DND-41 (cell line): ENCODE measurements at regions not wholly inside any gene's neighbourhood (a gene's known extent, or its start where the extent isn't known, plus 50 kb on each side); places are given as distances from the start of the nearest gene placed in this dataset.

Source experiments
- ATAC-seq: fragments of 200-7000 bp; cut with Tn5 transposase; 3 replicates; pipeline ENCODE4 v1.9.1; 2021; ENCODE audit warnings: low read depth; ENCODE audit not compliant: insufficient read depth
- DNase-seq: peaks from one replicate; pipeline ENCODE4 v3.0.0-alpha.2; 2020
- H2AFZ ChIP-seq: 2 replicates; pipeline ENCODE4 v1.6.0; 2012; ENCODE audit warnings: low read depth, low read length
- H3K27ac ChIP-seq: 2 replicates; pipeline ENCODE4 v1.5.1; 2012; ENCODE audit warnings: low read length, inconsistent platforms
- H3K27me3 ChIP-seq: fragments of 200-600 bp; sonication (generic); 2 replicates; pipeline ENCODE4 v1.6.0; 2012; ENCODE audit warnings: low read length, mild to moderate bottlenecking, inconsistent platforms; ENCODE audit not compliant: insufficient read depth, poor library complexity
- H3K36me3 ChIP-seq: 2 replicates; pipeline ENCODE4 v1.5.1; 2012; ENCODE audit warnings: low read length, inconsistent platforms; ENCODE audit not compliant: insufficient read depth
- H3K4me1 ChIP-seq: 2 replicates; pipeline ENCODE4 v1.5.1; 2012; ENCODE audit warnings: mild to moderate bottlenecking, low read length; ENCODE audit not compliant: insufficient read depth
- H3K4me2 ChIP-seq: 2 replicates; pipeline ENCODE4 v1.6.0; 2012; ENCODE audit warnings: mild to moderate bottlenecking, moderate library complexity, low read length, inconsistent platforms; ENCODE audit not compliant: insufficient read depth
- H3K4me3 ChIP-seq, 2 experiments: fragments of 200-600 bp in 1 of 2; shearing (Covaris generic) in 1 of 2; 2 replicates each; pipeline ENCODE4 v1.5.1; 2012 to 2016; ENCODE audit warnings: inconsistent platforms in 2 of 2, low read length in 2 of 2, mild to moderate bottlenecking in 2 of 2, low read depth in 1 of 2, moderate library complexity in 1 of 2
- H3K79me2 ChIP-seq: 2 replicates; pipeline ENCODE4 v1.6.0; 2012; ENCODE audit warnings: low read length, inconsistent platforms; ENCODE audit not compliant: insufficient read depth
- H3K9ac ChIP-seq: 2 replicates; pipeline ENCODE4 v1.6.0; 2012; ENCODE audit warnings: low read depth, mild to moderate bottlenecking, inconsistent platforms, low read length, moderate library complexity
- H3K9me3 ChIP-seq: 2 replicates; pipeline ENCODE4 v1.5.1; 2012; ENCODE audit warnings: low read length, moderate library complexity, mild to moderate bottlenecking, inconsistent platforms; ENCODE audit not compliant: insufficient read depth, severe bottlenecking
- H4K20me1 ChIP-seq: 2 replicates; pipeline ENCODE4 v1.6.0; 2012; ENCODE audit warnings: low read length; ENCODE audit not compliant: insufficient read depth
- EZH2 ChIP-seq: IDR thresholded peaks from 3 replicates; pipeline ENCODE4 v1.6.1; 2012; ENCODE audit warnings: borderline replicate concordance, low read depth, mild to moderate bottlenecking, moderate library complexity, low read length, inconsistent platforms; ENCODE audit not compliant: severe bottlenecking
- TF ChIP-seq, protein P1 (sequence below): IDR thresholded peaks from 2 replicates; pipeline ENCODE4 v1.5.1; 2012; ENCODE audit warnings: borderline replicate concordance, low read length, moderate library complexity, mild to moderate bottlenecking; ENCODE audit not compliant: poor library complexity, severe bottlenecking; ENCODE audit errors: extremely low read depth

DNA sequence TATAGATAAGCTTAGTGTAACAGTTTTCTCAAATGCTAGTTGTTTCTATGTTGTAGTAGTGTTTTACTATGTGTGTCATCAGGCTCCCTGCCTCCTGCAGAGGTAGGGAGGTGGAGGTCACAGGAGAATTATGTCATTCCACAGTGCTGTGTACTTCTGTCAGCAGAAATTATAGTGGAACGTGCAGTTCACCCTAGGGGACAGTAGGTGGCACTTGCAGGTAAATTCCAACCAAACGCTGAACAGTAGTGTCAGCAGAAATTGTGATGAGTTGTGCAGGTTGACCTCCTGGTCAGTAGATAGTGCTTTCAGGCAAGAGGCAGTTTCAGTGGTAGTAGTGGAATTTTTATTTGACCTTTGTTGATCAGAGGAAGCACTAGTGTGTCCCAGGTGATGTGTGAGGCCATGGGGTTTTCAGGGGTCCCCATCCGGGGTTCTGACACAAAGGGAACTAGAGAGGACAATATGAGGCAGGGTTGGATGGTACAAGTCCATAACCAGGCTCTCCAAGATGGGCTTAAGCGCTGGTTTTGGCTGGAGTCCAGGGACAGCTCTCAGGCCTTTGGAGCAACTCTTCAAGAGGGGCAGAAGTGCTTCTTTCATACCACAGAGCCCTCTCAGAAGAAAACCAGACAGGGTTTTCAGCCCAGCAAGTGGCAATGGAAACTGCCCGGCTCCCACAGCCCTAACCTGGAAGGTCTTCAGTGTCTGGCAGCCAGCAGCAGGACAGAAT, 402.9 kb downstream of the CYLC2 start:
- Histone ChIP-seq H3K9me3 (no peaks in the 10 kb centered on the region), H3K27me3 (no peaks in the 10 kb centered on the region), H3K4me2 (no peak overlapping the region), H3K36me3 (no peaks in the 10 kb centered on the region), H4K20me1 (no peaks in the 10 kb centered on the region), H3K27ac (no peak overlapping the region), H3K9ac (no peak overlapping the region), H2AFZ (no peak overlapping the region), H3K79me2 (no peaks in the 10 kb centered on the region), H3K4me3 (no peak overlapping the region), H3K4me1 (no peaks in the 10 kb centered on the region)
- TF ChIP-seq, protein P1, sequence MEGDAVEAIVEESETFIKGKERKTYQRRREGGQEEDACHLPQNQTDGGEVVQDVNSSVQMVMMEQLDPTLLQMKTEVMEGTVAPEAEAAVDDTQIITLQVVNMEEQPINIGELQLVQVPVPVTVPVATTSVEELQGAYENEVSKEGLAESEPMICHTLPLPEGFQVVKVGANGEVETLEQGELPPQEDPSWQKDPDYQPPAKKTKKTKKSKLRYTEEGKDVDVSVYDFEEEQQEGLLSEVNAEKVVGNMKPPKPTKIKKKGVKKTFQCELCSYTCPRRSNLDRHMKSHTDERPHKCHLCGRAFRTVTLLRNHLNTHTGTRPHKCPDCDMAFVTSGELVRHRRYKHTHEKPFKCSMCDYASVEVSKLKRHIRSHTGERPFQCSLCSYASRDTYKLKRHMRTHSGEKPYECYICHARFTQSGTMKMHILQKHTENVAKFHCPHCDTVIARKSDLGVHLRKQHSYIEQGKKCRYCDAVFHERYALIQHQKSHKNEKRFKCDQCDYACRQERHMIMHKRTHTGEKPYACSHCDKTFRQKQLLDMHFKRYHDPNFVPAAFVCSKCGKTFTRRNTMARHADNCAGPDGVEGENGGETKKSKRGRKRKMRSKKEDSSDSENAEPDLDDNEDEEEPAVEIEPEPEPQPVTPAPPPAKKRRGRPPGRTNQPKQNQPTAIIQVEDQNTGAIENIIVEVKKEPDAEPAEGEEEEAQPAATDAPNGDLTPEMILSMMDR = peak; percentile 66
- TF ChIP-seq EZH2 = no peak
- ATAC-seq (peak; percentile 53; the same call in 1 of the 3 replicates), DNase-seq (peak; percentile 11)

DNA sequence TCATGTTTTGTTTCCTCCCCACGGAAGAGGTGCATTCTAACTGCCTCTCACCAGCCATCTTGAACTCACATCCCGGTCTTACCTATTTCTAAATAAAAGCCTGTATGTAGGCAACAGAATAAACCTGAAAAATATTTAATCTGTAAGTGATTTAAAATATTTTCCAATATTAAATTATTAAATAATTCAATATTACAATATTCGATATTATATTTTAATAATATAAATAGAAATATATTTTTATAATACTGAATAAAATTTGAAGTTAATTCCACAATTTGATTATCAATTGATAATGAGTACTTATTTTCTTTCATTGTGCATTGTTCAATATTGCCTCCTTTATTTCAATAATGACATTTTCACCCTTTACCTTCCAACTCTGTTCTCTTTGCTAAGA, 404.4 kb downstream of the CYLC2 start:
- Histone ChIP-seq H3K79me2 (no peaks in the 10 kb centered on the region), H3K4me2 (no peak overlapping the region), H3K36me3 (no peaks in the 10 kb centered on the region), H2AFZ (no peak overlapping the region), H3K27me3 (no peaks in the 10 kb centered on the region), H3K9me3 (no peaks in the 10 kb centered on the region), H4K20me1 (no peaks in the 10 kb centered on the region), H3K4me3 (no peak overlapping the region), H3K9ac (no peak overlapping the region), H3K27ac (no peak overlapping the region), H3K4me1 (no peaks in the 10 kb centered on the region)
- no peak for DNase-seq
- ATAC-seq = no peak
- TF ChIP-seq, protein P1 = no peak
- TF ChIP-seq EZH2 = no peak

DNA sequence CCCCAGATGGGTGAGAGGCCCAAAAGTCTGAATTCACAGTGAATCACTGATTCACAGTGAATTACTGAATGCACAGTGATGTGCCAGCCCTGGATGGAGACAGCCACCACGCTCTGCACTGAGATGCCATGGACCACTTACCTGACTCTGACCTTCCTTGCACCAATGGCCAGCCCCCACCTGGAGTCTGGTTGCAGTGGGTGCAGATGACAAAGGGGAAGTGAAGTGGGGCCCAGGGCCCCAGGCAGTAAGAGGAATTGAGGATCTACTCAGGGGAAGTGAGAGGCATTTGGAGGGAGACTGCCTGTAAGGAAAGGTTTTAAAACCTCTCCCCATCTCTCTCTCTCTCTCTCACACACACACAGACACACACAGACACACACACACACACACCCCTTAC, 412.1 kb downstream of the CYLC2 start:
- H3K4me1 ChIP-seq = no peaks in the 10 kb centered on the region

More for the DNA sequence above, 412.1 kb downstream of the CYLC2 start:
- DNase-seq = no peak
- H3K79me2 ChIP-seq = no peaks in the 10 kb centered on the region
- no peaks in the 10 kb centered on the region for H3K36me3 ChIP-seq
- H3K9me3 ChIP-seq = no peaks in the 10 kb centered on the region
- H3K4me3 ChIP-seq = no peak overlapping the region
- no peak overlapping the region for H3K9ac ChIP-seq
- no peaks in the 10 kb centered on the region for H3K27me3 ChIP-seq
- no peak overlapping the region for H2AFZ ChIP-seq
- no peaks in the 10 kb centered on the region for H4K20me1 ChIP-seq
- TF ChIP-seq, protein P1 = no peak
- TF ChIP-seq EZH2 = no peak
- H3K4me2 ChIP-seq = no peak overlapping the region
- ATAC-seq = no peak
- no peak overlapping the region for H3K27ac ChIP-seq
